Central memory CD8-positive, alpha-beta T cell (primary cell): ENCODE measurements at regions not wholly inside any gene's neighbourhood (a gene's known extent, or its start where the extent isn't known, plus 50 kb on each side); places are given as distances from the start of the nearest gene placed in this dataset.

ENCODE experiments used
- ATAC-seq: fragments of 150-1000 bp; cut with Tn5 transposase; replicated peaks from 2 replicates; pipeline ENCODE4 v1.10.0; 2022; ENCODE audit warnings: mild to moderate bottlenecking, moderate FRiP score, moderate number of reproducible peaks; ENCODE audit not compliant: poor library complexity, severe bottlenecking; ENCODE audit errors: extremely low read depth
- DNase-seq, 2 donors: peaks; one replicate each; pipeline ENCODE4 v3.0.0; 2021; ENCODE audit warnings: low spot score in 2 of 2
- H3K27ac Mint-ChIP-seq: one replicate; pipeline ENCODE4 v1.8.0; 2022; ENCODE audit warnings: low read depth, mild to moderate bottlenecking, moderate library complexity, mixed read lengths
- H3K27me3 Mint-ChIP-seq: one replicate; pipeline ENCODE4 v1.8.0; 2022; ENCODE audit warnings: mixed read lengths
- H3K36me3 Mint-ChIP-seq: one replicate; pipeline ENCODE4 v1.8.0; 2022; ENCODE audit warnings: mild to moderate bottlenecking, moderate library complexity, mixed read lengths; ENCODE audit not compliant: insufficient read depth
- H3K4me1 Mint-ChIP-seq: one replicate; pipeline ENCODE4 v1.8.0; 2022; ENCODE audit warnings: mixed read lengths
- H3K4me3 Mint-ChIP-seq: one replicate; pipeline ENCODE4 v1.8.0; 2022; ENCODE audit warnings: mild to moderate bottlenecking, moderate library complexity, mixed read lengths
- H3K9me3 Mint-ChIP-seq: one replicate; pipeline ENCODE4 v1.8.0; 2022; ENCODE audit warnings: mixed read lengths

GRCh38 chr5:18967637-18968036 lies 1020.4 kb downstream of the CDH18 start:
- Mint-ChIP-seq H3K27me3 (no peaks in the 10 kb centered on the region), H3K27ac (no peak overlapping the region), H3K4me1 (no peaks in the 10 kb centered on the region), H3K4me3 (no peak overlapping the region), H3K9me3 (peaks cover 11% of the 10 kb centered on the region), H3K36me3 (no peaks in the 10 kb centered on the region)
- no peak for ATAC-seq
- DNase-seq = no peak

GRCh38 chr5:18968966-18969365 lies 1019.0 kb downstream of the CDH18 start:
- Mint-ChIP-seq H3K27ac (no peak overlapping the region), H3K36me3 (no peaks in the 10 kb centered on the region), H3K27me3 (no peaks in the 10 kb centered on the region), H3K4me3 (no peak overlapping the region), H3K4me1 (no peaks in the 10 kb centered on the region), H3K9me3 (peaks cover 11% of the 10 kb centered on the region)
- ATAC-seq (no peak), DNase-seq (no peak)

- Mint-ChIP-seq H3K9me3 (peaks cover 11% of the 10 kb centered on the region), H3K4me3 (no peak overlapping the region), H3K27me3 (no peaks in the 10 kb centered on the region), H3K4me1 (no peaks in the 10 kb centered on the region), H3K36me3 (no peaks in the 10 kb centered on the region), H3K27ac (no peak overlapping the region)
- ATAC-seq = no peak
- DNase-seq = no peak
Measured at GRCh38 chr5:18970000-18970399, 1018.0 kb downstream of the CDH18 start.

- no peak overlapping the region for H3K27ac Mint-ChIP-seq
- H3K4me1 Mint-ChIP-seq = no peaks in the 10 kb centered on the region
- H3K4me3 Mint-ChIP-seq = no peak overlapping the region
- H3K9me3 Mint-ChIP-seq = no peaks in the 10 kb centered on the region
- no peaks in the 10 kb centered on the region for H3K27me3 Mint-ChIP-seq
- no peak for ATAC-seq
- H3K36me3 Mint-ChIP-seq = no peaks in the 10 kb centered on the region
- DNase-seq = no peak
Measured at GRCh38 chr5:18972177-18972576, 1015.8 kb downstream of the CDH18 start.

- Mint-ChIP-seq H3K27ac (no peak overlapping the region), H3K4me3 (no peak overlapping the region), H3K27me3 (no peaks in the 10 kb centered on the region), H3K4me1 (no peaks in the 10 kb centered on the region), H3K36me3 (no peaks in the 10 kb centered on the region), H3K9me3 (no peaks in the 10 kb centered on the region)
- DNase-seq (no peak), ATAC-seq (no peak)
Measured at GRCh38 chr5:18975624-18976023, 1012.4 kb downstream of the CDH18 start.

- no peaks in the 10 kb centered on the region for H3K27me3 Mint-ChIP-seq
- no peaks in the 10 kb centered on the region for H3K4me1 Mint-ChIP-seq
- H3K9me3 Mint-ChIP-seq = peaks cover 7% of the 10 kb centered on the region
- H3K4me3 Mint-ChIP-seq = no peak overlapping the region
- no peaks in the 10 kb centered on the region for H3K36me3 Mint-ChIP-seq
- ATAC-seq (no peak), DNase-seq (no peak)
- H3K27ac Mint-ChIP-seq = no peak overlapping the region
Measured at GRCh38 chr5:18977880-18978279, 1010.1 kb downstream of the CDH18 start.

- DNase-seq (no peak), ATAC-seq (no peak)
- no peaks in the 10 kb centered on the region for H3K4me1 Mint-ChIP-seq
- peaks cover 27% of the 10 kb centered on the region for H3K9me3 Mint-ChIP-seq
- H3K36me3 Mint-ChIP-seq = no peaks in the 10 kb centered on the region
- no peaks in the 10 kb centered on the region for H3K27me3 Mint-ChIP-seq
- no peak overlapping the region for H3K4me3 Mint-ChIP-seq
- no peak overlapping the region for H3K27ac Mint-ChIP-seq
Measured at GRCh38 chr5:18984559-18985080, 1003.4 kb downstream of the CDH18 start.

GRCh38 chr5:18985171-18985758 lies 1002.7 kb downstream of the CDH18 start:
- ATAC-seq (no peak), DNase-seq (no peak)
- Mint-ChIP-seq H3K27ac (no peak overlapping the region), H3K9me3 (peaks cover 28% of the 10 kb centered on the region), H3K4me1 (no peaks in the 10 kb centered on the region), H3K4me3 (no peak overlapping the region), H3K27me3 (no peaks in the 10 kb centered on the region), H3K36me3 (no peaks in the 10 kb centered on the region)

GRCh38 chr5:18987101-18987500 lies 1000.9 kb downstream of the CDH18 start:
- H3K4me3 Mint-ChIP-seq = no peak overlapping the region
- no peaks in the 10 kb centered on the region for H3K36me3 Mint-ChIP-seq
- no peaks in the 10 kb centered on the region for H3K4me1 Mint-ChIP-seq
- H3K9me3 Mint-ChIP-seq = peaks cover 22% of the 10 kb centered on the region
- no peaks in the 10 kb centered on the region for H3K27me3 Mint-ChIP-seq
- no peak for DNase-seq
- no peak for ATAC-seq
- no peak overlapping the region for H3K27ac Mint-ChIP-seq

GRCh38 chr5:18990852-18991251 lies 997.1 kb downstream of the CDH18 start:
- H3K4me1 Mint-ChIP-seq = no peaks in the 10 kb centered on the region
- no peak for ATAC-seq
- no peaks in the 10 kb centered on the region for H3K27me3 Mint-ChIP-seq
- H3K27ac Mint-ChIP-seq = no peak overlapping the region
- H3K36me3 Mint-ChIP-seq = no peaks in the 10 kb centered on the region
- peaks cover 16% of the 10 kb centered on the region for H3K9me3 Mint-ChIP-seq
- DNase-seq = no peak
- H3K4me3 Mint-ChIP-seq = no peak overlapping the region

- Mint-ChIP-seq H3K9me3 (peaks cover 13% of the 10 kb centered on the region), H3K4me3 (no peak overlapping the region), H3K27ac (no peak overlapping the region), H3K27me3 (no peaks in the 10 kb centered on the region), H3K4me1 (no peaks in the 10 kb centered on the region), H3K36me3 (peaks cover 2% of the 10 kb centered on the region)
- no peak for DNase-seq
- ATAC-seq = no peak
Measured at GRCh38 chr5:18992264-18992663, 995.7 kb downstream of the CDH18 start.

- Mint-ChIP-seq H3K36me3 (peaks cover 2% of the 10 kb centered on the region), H3K9me3 (peaks cover 8% of the 10 kb centered on the region), H3K27ac (no peak overlapping the region), H3K4me3 (no peak overlapping the region), H3K27me3 (no peaks in the 10 kb centered on the region), H3K4me1 (no peaks in the 10 kb centered on the region)
- ATAC-seq = no peak
- DNase-seq = no peak
Measured at GRCh38 chr5:18999478-18999877, 988.5 kb downstream of the CDH18 start.

GRCh38 chr5:19001054-19001453 lies 986.9 kb downstream of the CDH18 start:
- H3K27me3 Mint-ChIP-seq = no peaks in the 10 kb centered on the region
- H3K27ac Mint-ChIP-seq = no peak overlapping the region
- H3K4me3 Mint-ChIP-seq = no peak overlapping the region
- DNase-seq (no peak), ATAC-seq (no peak)
- peaks cover 17% of the 10 kb centered on the region for H3K9me3 Mint-ChIP-seq
- H3K36me3 Mint-ChIP-seq = peaks cover 2% of the 10 kb centered on the region
- no peaks in the 10 kb centered on the region for H3K4me1 Mint-ChIP-seq
